GM19397 (cell line): ENCODE measurements at regions not wholly inside any gene's neighbourhood (a gene's known extent, or its start where the extent isn't known, plus 50 kb on each side); places are given as distances from the start of the nearest gene placed in this dataset.

ENCODE experiments used
- ATAC-seq: cut with Tn5 transposase; IDR thresholded peaks from one replicate; pipeline ENCODE4 v1.9.1; 2021; ENCODE audit warnings: mild to moderate bottlenecking, moderate library complexity; ENCODE audit not compliant: unreplicated experiment

GRCh38 chr10:130368761-130369560 is 232.8 kb downstream of the GLRX3 start:
- no peak for ATAC-seq

DNA sequence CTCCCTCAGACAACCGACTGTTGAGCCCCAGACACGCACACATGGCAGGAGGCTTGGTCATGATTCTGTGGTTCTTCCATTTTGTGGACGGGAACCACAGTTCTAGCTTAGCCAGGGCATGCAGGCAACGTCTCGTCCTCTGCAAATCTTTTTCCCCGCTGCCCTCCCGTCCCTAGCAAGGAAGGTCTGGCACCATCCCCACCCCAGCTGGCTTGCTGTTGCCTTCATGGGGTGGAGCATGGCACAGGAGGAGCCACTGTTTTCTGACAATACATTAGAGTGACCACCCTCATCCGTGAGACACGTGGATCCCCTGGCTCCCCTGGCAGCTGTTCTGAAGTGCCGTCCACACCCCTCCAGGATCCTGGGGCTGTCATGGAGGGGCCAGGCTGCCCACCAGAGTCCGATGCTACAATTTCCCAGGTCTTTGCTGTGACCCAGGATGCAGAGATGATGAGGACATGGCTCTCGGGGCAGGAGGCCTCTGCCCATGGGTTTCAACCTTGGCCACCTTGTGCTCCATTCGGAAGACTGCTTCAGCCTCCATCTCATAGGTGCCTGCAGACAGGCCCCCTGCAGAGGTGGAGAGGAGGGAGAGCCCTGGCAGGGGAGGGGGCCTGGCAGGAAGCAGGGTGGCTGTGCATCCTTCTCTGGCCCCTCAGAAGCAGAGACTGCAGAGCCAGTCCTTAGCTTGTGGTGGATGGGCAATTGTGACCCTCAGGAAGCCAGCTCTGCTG is 233.6 kb downstream of the GLRX3 start:
- no peak for ATAC-seq

DNA sequence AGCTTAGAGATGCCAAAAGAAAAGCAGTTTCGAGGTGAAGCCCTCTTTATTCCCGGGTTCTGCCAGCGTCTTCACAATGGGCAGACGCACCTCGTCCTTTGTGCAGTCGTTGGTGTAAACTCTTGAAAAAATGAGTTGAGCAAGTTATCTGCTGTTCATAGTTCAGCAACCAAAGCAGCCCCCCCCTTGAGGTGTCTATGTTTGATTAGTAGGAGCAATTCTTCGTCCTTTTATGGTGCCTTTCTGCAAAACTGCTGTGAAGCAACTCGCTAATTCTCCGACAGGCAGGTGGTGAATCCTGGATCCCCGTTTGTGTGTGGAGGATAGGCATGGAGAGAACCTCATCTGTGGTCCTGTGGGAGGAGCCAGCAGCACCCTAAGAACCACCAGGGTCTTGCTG is 234.5 kb downstream of the GLRX3 start:
- no peak for ATAC-seq

DNA sequence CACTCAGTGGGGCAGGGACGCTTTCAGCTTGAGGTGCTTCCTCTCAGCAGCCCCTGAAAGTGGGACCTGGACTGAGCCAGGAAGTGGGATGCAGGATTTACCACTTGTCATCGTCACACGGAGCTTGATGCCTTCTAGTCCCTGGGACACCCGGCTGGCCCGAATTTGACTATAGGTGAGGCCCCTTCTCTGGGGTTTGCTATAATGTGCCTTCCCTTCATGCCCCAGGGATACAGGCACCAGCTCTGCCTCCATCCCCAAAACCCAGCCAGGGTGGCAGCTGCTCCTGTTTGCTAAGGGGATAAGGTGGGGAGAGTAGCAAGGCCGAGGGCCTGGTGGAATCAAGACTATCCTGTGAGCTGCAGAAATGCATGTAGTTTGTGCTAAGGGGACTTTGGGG is 235.0 kb downstream of the GLRX3 start:
- ATAC-seq = no peak

- no peak for ATAC-seq
Observed at GRCh38 chr10:130371666-130372065, 235.5 kb downstream of the GLRX3 start.

DNA sequence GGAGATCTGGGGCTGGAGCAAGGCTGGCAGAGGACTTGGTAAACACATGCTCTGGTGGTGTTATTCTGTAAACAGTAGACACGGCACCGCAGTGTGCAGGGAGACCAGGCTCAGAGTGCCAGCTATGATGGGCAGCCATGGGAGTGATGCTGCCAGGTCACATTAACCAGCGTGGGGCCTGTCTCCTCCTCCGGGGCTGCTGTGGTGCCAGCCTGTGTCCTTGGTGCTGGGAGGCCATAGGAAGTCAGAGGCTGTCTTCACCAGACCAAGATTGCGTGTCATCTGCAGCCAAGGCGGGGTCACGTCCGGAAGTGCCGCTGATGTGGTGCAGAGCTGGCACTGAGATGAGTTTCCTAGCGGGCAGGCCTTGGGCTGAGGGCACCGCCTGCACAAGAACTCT is 236.0 kb downstream of the GLRX3 start:
- no peak for ATAC-seq

DNA sequence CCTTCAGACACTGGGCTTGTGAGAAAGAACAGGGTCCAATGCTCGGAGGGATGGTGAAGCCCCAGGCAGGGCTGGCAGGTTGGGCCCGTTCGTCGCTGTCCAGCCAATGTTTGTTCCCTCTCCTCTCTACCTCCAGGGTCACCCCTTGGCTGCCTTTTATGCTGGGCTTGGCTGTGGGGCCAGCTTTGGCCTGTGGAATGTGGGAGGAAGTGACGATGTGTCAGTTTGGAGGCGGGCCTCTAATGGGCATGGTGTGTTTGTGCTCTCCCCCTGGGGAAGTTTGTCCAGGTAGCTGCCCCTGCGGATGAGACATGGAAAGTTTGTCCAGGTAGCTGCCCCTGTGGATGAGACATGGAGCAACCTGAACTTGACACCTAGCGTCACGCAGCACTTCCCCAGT is 236.7 kb downstream of the GLRX3 start:
- no peak for ATAC-seq

- ATAC-seq = no peak
Observed at GRCh38 chr10:130377986-130378540, 241.9 kb downstream of the GLRX3 start.

DNA sequence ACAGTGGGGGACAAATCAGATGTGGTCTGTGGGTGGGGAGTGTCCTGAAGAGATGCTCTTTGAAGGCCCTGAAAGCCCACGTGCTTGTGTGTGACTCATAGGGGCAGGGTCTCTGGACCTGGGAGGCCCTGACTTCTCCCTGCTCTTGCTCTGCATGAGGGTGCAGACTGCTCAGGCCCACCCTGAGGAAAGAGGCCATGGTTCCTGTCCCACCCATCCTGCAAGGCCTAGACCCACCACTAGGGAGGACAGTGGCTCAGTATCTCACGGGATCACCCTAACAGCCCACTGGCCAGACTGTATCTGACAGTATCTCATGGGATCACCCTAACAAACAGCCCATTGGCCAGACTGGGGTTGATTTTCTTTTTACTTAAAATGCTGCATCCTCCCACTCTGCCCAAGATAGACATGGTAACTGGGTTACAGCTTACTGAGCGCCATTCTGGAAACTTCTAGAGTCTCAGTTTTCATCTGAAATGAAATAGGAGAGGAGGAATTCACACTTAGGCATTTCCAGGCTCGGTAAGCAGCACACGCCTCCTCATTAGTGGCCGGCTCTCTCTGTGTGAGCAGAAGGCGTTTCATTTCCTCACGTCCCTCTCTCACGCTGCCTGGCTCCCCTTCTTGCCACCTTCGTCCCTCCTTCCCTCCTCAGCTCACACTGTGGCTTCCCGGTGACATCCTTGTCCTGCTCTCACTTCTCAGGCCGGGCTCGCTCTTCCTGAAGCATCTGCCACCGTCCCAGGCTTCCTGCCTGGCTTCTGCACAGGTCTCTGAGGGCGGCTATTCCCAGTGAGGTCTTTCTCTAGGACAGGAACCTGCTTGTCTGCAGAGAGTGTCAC is 242.6 kb downstream of the GLRX3 start:
- no peak for ATAC-seq

- no peak for ATAC-seq
Observed at GRCh38 chr10:130380056-130380455, 243.9 kb downstream of the GLRX3 start.

DNA sequence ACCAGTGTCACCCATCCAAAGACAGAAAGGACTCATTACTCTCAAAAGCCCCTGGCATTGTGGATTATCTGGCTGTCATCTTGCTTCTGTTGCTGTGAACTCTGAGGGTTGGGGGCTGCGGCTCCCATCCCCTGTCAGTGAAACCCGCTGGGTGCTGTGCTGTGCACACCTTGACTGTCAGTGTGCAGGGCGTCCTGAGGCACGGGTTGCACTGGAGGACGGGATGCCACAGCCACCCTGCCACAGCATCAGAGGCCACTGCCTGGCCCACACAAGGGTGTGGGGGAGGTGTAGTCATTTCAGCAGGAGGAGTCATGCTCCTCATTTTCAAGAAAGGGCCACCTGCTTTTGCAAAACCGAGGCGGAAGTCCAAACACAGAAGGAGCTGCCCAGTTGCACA is 245.8 kb downstream of the GLRX3 start:
- no peak for ATAC-seq

DNA sequence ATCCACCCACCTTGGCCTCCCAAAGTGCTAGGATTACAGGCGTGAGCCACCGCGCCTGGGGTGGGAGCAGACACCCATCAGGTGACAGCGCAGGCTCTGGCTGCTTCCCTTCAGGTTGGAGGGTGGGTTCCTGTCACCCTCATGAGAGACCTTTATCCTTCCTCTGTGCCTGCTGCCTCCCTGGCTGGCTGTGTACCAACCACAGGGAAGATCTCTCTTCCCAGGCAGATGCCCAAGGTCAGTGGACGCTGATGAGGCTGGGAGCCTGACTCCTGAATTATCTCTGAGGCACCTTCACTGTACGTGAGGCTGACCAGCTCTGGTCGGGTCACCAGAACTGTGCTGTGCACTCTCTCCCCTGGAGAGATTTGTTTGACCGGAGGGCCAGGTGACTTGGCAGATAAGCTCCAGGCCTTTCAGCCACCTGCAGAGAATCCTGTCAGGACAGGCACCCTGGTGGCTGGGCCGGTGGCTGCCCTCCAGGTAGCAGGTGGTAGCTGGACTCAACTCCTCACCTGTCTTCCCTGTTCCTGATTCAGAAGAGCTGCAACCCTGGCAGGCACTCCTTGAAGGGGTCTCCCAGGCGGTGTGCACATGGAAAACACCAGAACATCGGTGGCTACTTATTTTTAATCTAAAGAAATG is 251.9 kb downstream of the GLRX3 start:
- no peak for ATAC-seq

DNA sequence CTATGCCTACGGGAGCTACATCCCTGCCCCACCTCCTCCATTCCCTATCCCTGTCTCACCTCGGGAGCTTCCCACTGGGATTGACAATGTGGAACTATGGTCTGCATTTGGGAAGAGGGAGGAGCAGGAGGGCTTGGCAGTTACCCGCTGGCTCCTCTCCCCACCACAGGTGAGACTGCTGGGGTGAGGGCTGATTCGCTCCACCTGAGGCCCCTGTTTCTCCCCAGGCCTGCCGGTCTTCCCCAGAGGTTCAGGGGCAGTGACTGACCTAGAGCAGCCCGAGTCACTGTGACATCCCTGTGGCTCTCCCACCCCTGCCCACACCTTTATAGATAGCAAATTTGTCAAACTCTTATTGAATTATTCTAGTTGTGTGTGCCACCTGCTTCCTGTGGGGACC is 252.6 kb downstream of the GLRX3 start:
- ATAC-seq = no peak

DNA sequence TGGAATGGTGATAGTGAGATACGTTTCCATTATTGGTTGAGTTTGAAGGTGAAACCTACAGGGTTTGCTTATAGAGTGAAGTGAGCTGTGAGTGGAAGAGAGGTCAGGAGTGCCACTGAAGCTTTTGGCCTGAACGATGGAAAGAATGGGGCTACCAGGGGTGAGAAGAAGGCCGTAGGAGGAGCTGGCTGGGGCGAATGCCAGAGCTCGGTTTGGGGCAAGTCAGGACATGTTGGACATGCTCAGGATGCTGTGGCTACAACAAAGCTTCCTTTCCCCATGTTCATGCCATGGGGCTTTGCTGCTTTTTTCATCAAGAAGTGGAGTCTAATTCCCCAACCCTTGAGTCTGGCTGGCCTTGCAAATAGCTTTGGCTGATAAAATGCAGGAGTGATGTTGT is 253.7 kb downstream of the GLRX3 start:
- ATAC-seq = no peak

GRCh38 chr10:130392031-130392430 is 255.8 kb downstream of the GLRX3 start:
- ATAC-seq = no peak

DNA sequence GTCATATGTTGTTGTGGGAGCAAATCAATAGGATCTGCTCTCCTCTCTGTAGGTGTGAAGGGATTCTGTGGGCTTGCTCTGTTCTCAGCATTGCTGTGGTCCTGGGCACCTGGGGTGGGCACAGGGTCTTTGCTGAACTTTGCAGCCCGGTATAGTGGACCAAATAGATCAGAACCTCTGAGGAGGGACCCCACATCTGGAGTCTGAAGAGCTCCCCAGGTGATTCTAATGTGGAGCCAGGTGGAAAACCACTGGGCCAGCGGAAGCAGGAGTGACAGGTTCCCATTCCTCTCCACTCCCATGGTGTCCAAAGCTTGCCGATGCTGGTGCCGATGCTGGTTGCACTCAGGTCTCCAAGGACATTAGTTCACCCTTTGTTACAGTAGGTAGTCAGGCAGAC is 257.2 kb downstream of the GLRX3 start:
- ATAC-seq = no peak

GRCh38 chr10:130394832-130395231 is 258.6 kb downstream of the GLRX3 start:
- ATAC-seq = no peak

DNA sequence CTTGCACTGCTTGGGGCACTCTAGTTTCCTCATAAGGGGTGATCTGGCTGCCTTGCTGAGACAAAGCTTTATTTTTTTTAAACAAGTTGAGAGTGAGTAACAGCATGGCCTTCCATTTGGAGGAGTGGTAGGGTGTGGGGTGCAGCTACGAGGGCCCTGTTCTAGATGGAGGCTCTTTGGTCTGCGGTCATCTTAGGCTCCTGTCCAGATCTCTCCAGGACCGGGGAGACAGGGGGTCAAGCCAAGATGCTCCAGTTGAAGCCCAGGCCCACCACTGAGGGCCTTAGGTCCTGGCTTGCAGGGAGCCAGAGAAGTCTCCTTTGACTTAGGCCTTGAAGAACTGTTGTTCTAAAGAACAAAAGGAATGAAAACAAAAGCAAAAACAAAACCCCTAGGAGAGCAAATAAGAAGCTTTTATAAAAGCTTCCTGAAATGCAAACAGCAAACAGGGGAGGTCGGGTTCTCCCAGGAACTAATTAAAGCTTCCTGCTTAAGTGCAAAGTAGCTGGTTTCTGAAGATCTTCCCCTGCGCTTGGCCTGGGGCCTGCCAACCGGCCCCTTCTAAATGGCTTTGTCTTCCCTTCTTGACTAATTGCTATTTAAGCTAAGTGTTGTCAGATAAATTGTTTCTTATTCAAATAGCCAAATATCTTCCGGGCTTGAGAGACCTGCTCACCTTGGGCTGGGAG is 259.2 kb downstream of the GLRX3 start:
- no peak for ATAC-seq

GRCh38 chr10:130396044-130396443 is 259.9 kb downstream of the GLRX3 start:
- no peak for ATAC-seq
